Right lobe of liver (tissue), 4 donors: ENCODE measurements at regions not wholly inside any gene's neighbourhood (a gene's known extent, or its start where the extent isn't known, plus 50 kb on each side); places are given as distances from the start of the nearest gene placed in this dataset.

Experiments
- POLR2A ChIP-seq: fragments of 450-650 bp; IDR thresholded peaks from one replicate; pipeline ENCODE4 v1.6.1; 2017; ENCODE audit warnings: antibody characterized with exemption, mild to moderate bottlenecking
- TF ChIP-seq, protein P1 (sequence below), 4 donors: fragments of 200-600 bp in 3 of 4; fragments of 450-650 bp in 1 of 4; IDR thresholded peaks; one replicate each; pipeline versions ENCODE4 v1.5.1 to v1.8.0; 2016 to 2022; ENCODE audit warnings: antibody characterized with exemption in 4 of 4, mild to moderate bottlenecking in 2 of 4
- donor health status: DM: no; HTN: no; CAD: no.
- donor health status: DM: no; HTN: no; CAD: no.
- donor health status: DM: no; HTN: yes; CAD: no.

GRCh38 chr18:27854631-27855030 lies 322.3 kb downstream of the CDH2 start:
- TF ChIP-seq POLR2A: no peak
- TF ChIP-seq, protein P1, sequence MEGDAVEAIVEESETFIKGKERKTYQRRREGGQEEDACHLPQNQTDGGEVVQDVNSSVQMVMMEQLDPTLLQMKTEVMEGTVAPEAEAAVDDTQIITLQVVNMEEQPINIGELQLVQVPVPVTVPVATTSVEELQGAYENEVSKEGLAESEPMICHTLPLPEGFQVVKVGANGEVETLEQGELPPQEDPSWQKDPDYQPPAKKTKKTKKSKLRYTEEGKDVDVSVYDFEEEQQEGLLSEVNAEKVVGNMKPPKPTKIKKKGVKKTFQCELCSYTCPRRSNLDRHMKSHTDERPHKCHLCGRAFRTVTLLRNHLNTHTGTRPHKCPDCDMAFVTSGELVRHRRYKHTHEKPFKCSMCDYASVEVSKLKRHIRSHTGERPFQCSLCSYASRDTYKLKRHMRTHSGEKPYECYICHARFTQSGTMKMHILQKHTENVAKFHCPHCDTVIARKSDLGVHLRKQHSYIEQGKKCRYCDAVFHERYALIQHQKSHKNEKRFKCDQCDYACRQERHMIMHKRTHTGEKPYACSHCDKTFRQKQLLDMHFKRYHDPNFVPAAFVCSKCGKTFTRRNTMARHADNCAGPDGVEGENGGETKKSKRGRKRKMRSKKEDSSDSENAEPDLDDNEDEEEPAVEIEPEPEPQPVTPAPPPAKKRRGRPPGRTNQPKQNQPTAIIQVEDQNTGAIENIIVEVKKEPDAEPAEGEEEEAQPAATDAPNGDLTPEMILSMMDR (IDR thresholded peaks at IDR 0.05): no peak
